Neuronal stem cell (in vitro differentiated cells): ENCODE measurements at regions not wholly inside any gene's neighbourhood (a gene's known extent, or its start where the extent isn't known, plus 50 kb on each side); places are given as distances from the start of the nearest gene placed in this dataset.

Experiments used
- DNase-seq: peaks from one replicate; pipeline ENCODE4 v3.0.0-alpha.2; 2013; ENCODE audit warnings: low spot score
- H2AFZ ChIP-seq: one replicate; pipeline ENCODE4 v1.6.1; 2013; ENCODE audit warnings: mild to moderate bottlenecking, low read length, inconsistent platforms
- H2AK5ac ChIP-seq: 2 replicates; pipeline ENCODE4 v1.6.1; 2013; ENCODE audit warnings: low read depth, mild to moderate bottlenecking, inconsistent platforms, low read length, moderate library complexity, mixed read lengths
- H2BK120ac ChIP-seq: 2 replicates; pipeline ENCODE4 v1.6.1; 2013; ENCODE audit warnings: low read depth, mild to moderate bottlenecking, inconsistent platforms, low read length, moderate library complexity, mixed read lengths
- H2BK12ac ChIP-seq: one replicate; pipeline ENCODE4 v1.6.1; 2013; ENCODE audit warnings: low read length, inconsistent platforms
- H2BK15ac ChIP-seq: 2 replicates; pipeline ENCODE4 v1.6.1; 2013; ENCODE audit warnings: mild to moderate bottlenecking, low read length, inconsistent platforms, mixed read lengths
- H2BK5ac ChIP-seq: one replicate; pipeline ENCODE4 v1.6.1; 2013; ENCODE audit warnings: inconsistent platforms, mild to moderate bottlenecking, low read length, moderate library complexity
- H3K14ac ChIP-seq: one replicate; pipeline ENCODE4 v1.6.1; 2013; ENCODE audit warnings: low read length, inconsistent platforms
- H3K18ac ChIP-seq: 2 replicates; pipeline ENCODE4 v1.6.1; 2013; ENCODE audit warnings: low read length, inconsistent platforms
- H3K23ac ChIP-seq: 2 replicates; pipeline ENCODE4 v1.6.1; 2013; ENCODE audit warnings: low read depth, mild to moderate bottlenecking, mixed read lengths, low read length, inconsistent platforms; ENCODE audit not compliant: poor library complexity
- H3K27ac ChIP-seq: replicated peaks from 3 replicates; pipeline ENCODE4 v1.5.1; 2013; ENCODE audit warnings: low read length, inconsistent platforms
- H3K27me3 ChIP-seq, 3 experiments: 2 replicates each; pipeline ENCODE4 v1.6.1; 2013; ENCODE audit warnings: low read length in 3 of 3, mild to moderate bottlenecking in 2 of 3, inconsistent platforms in 1 of 3, low read depth in 1 of 3, mixed read lengths in 1 of 3, moderate library complexity in 1 of 3; ENCODE audit not compliant: control insufficient read depth in 3 of 3, insufficient read depth in 3 of 3
- H3K36me3 ChIP-seq, 2 donors: replicated peaks in 1 of 2; 2 replicates each; pipeline ENCODE4 v1.6.1; 2013; ENCODE audit warnings: low read length in 2 of 2; ENCODE audit not compliant: control insufficient read depth in 2 of 2, insufficient read depth in 2 of 2
- H3K4ac ChIP-seq: 2 replicates; pipeline ENCODE4 v1.6.1; 2013; ENCODE audit warnings: inconsistent platforms, mild to moderate bottlenecking, low read length, moderate library complexity
- H3K4me1 ChIP-seq, 2 donors: 1 replicate in 1 of 2; 2 replicates in 1 of 2; pipeline ENCODE4 v1.6.1; 2013; ENCODE audit warnings: low read length in 2 of 2, low read depth in 1 of 2; ENCODE audit not compliant: control insufficient read depth in 2 of 2, insufficient read depth in 1 of 2
- H3K4me2 ChIP-seq: one replicate; pipeline ENCODE4 v1.6.1; 2013; ENCODE audit warnings: mild to moderate bottlenecking, low read length, inconsistent platforms; ENCODE audit not compliant: insufficient read depth, poor library complexity, severe bottlenecking
- H3K4me3 ChIP-seq, 2 donors: 2 replicates each; pipeline ENCODE4 v1.5.1; 2013; ENCODE audit warnings: low read length in 2 of 2, mild to moderate bottlenecking in 2 of 2, inconsistent platforms in 1 of 2, moderate library complexity in 1 of 2
- H3K79me1 ChIP-seq: one replicate; pipeline ENCODE4 v1.6.1; 2013; ENCODE audit warnings: low read depth, mild to moderate bottlenecking, inconsistent platforms, low read length, moderate library complexity
- H3K9ac ChIP-seq: one replicate; pipeline ENCODE4 v1.6.1; 2013; ENCODE audit warnings: mild to moderate bottlenecking, low read depth, low read length, inconsistent platforms; ENCODE audit not compliant: poor library complexity
- H3K9me3 ChIP-seq, 2 donors: replicated peaks in 1 of 2; 2 replicates each; pipeline versions ENCODE3 to v1.6.1; 2013; ENCODE audit warnings: low read length in 2 of 2, mild to moderate bottlenecking in 2 of 2, inconsistent platforms in 1 of 2, low read depth in 1 of 2, mixed read lengths in 1 of 2, moderate library complexity in 1 of 2; ENCODE audit not compliant: control insufficient read depth in 2 of 2, insufficient read depth in 1 of 2
- H4K8ac ChIP-seq: one replicate; pipeline ENCODE4 v1.6.1; 2013; ENCODE audit warnings: low read depth, mild to moderate bottlenecking, inconsistent platforms, low read length, moderate library complexity
- H4K91ac ChIP-seq: one replicate; pipeline ENCODE4 v1.6.1; 2013; ENCODE audit warnings: low read length, low read depth, mild to moderate bottlenecking, inconsistent platforms; ENCODE audit not compliant: poor library complexity
- WGBS, 2 donors: extraction: QIAGEN DNeasy Blood & Tissue Kit; methylation state at CpG; one replicate each; pipeline ENCODE4 v1.1.7; 2013; ENCODE audit warnings: missing lambda C conversion rate in 2 of 2, mixed read lengths in 1 of 2; ENCODE audit not compliant: insufficient read length in 2 of 2, insufficient replicate concordance in 1 of 2; ENCODE audit errors: extremely low coverage in 2 of 2; 5-methylcytosine and 5-hydroxymethylcytosine counted together

- Histone ChIP-seq H3K4me1 (no peaks in the 10 kb centered on the region), H3K36me3 (no peaks in the 10 kb centered on the region), H3K14ac (no peak overlapping the region), H3K23ac (no peak overlapping the region), H2BK5ac (no peak overlapping the region), H2BK12ac (no peak overlapping the region), H3K9me3 (no peaks in the 10 kb centered on the region), H3K4me2 (no peak overlapping the region), H3K18ac (no peak overlapping the region), H2BK15ac (no peak overlapping the region), H2AK5ac (no peak overlapping the region), H3K79me1 (no peaks in the 10 kb centered on the region), H3K4me3 (no peak overlapping the region), H3K27me3 (no peaks in the 10 kb centered on the region), H3K4ac (no peak overlapping the region), H4K8ac (no peak overlapping the region), H3K9ac (no peak overlapping the region), H4K91ac (no peak overlapping the region), H3K27ac (no peak overlapping the region), H2BK120ac (no peak overlapping the region), H2AFZ (no peak overlapping the region)
- no CpG with 5 or more reads among the region's 2 CpGs for WGBS, 2 donors
- no peak for DNase-seq
Measured at GRCh38 chr9:11713077-11713476, 980.1 kb upstream of the TYRP1 start.

DNA sequence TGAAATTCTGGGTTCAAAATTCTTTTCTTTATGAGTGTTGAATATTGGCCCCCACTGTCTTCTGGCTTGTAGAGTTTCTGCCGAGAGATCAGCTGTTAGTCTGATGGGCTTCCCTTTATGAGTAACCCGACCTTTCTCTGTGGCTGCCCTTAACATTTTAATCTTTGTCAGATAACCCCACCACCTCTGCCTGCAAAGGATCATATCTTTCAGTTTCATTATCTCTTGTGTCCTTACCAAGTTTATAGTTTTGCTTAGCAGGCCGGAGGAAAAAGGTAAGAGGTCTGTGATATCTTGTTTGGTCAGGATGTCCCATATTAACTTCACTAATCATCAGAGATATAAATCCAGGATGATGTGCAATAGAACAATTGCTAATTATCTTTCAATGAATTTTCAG is 970.2 kb upstream of the TYRP1 start:
- Histone ChIP-seq H3K18ac (no peak overlapping the region), H3K23ac (no peak overlapping the region), H3K14ac (no peak overlapping the region), H3K4me3 (no peak overlapping the region), H2BK12ac (no peak overlapping the region), H3K9me3 (no peaks in the 10 kb centered on the region), H3K4ac (no peak overlapping the region), H2BK120ac (no peak overlapping the region), H2AFZ (no peak overlapping the region), H3K4me2 (no peak overlapping the region), H4K91ac (no peak overlapping the region), H3K27ac (no peak overlapping the region), H3K36me3 (no peaks in the 10 kb centered on the region), H2BK15ac (no peak overlapping the region), H3K9ac (no peak overlapping the region), H3K4me1 (no peaks in the 10 kb centered on the region), H3K27me3 (no peaks in the 10 kb centered on the region), H2BK5ac (no peak overlapping the region), H4K8ac (no peak overlapping the region), H3K79me1 (no peaks in the 10 kb centered on the region), H2AK5ac (no peak overlapping the region)
- no CpG with 5 or more reads among the region's 3 CpGs for WGBS, 2 donors
- DNase-seq, result no peak

- H2BK5ac ChIP-seq, result no peak overlapping the region
- no peaks in the 10 kb centered on the region for H3K4me1 ChIP-seq
- H2BK12ac ChIP-seq, result no peak overlapping the region
- no peak overlapping the region for H4K91ac ChIP-seq
- no peaks in the 10 kb centered on the region for H3K79me1 ChIP-seq
- H3K27me3 ChIP-seq, result no peaks in the 10 kb centered on the region
- H3K9ac ChIP-seq, result no peak overlapping the region
- DNase-seq, result no peak
- no peak overlapping the region for H3K4me3 ChIP-seq
- WGBS, 2 donors, result no CpG with 5 or more reads among the region's 1 CpG
- H2BK15ac ChIP-seq, result no peak overlapping the region
- H3K27ac ChIP-seq, result no peak overlapping the region
- H2AFZ ChIP-seq, result no peak overlapping the region
- no peak overlapping the region for H3K18ac ChIP-seq
- H3K36me3 ChIP-seq, result no peaks in the 10 kb centered on the region
- H3K9me3 ChIP-seq, result no peaks in the 10 kb centered on the region
- no peak overlapping the region for H3K14ac ChIP-seq
- no peak overlapping the region for H2AK5ac ChIP-seq
- H3K23ac ChIP-seq, result no peak overlapping the region
- H2BK120ac ChIP-seq, result no peak overlapping the region
- H3K4ac ChIP-seq, result no peak overlapping the region
- H4K8ac ChIP-seq, result no peak overlapping the region
- H3K4me2 ChIP-seq, result no peak overlapping the region
Measured at GRCh38 chr9:11726659-11727058, 966.5 kb upstream of the TYRP1 start.

GRCh38 chr9:11735391-11735790 is 957.8 kb upstream of the TYRP1 start:
- Histone ChIP-seq H3K36me3 (no peaks in the 10 kb centered on the region), H3K27me3 (no peaks in the 10 kb centered on the region), H3K14ac (no peak overlapping the region), H3K4me3 (no peak overlapping the region), H3K79me1 (no peaks in the 10 kb centered on the region), H3K18ac (no peak overlapping the region), H3K27ac (no peak overlapping the region), H2BK15ac (no peak overlapping the region), H4K8ac (no peak overlapping the region), H4K91ac (no peak overlapping the region), H3K4ac (no peak overlapping the region), H3K9me3 (no peaks in the 10 kb centered on the region), H3K9ac (no peak overlapping the region), H3K23ac (no peak overlapping the region), H2BK120ac (no peak overlapping the region), H2BK12ac (no peak overlapping the region), H2BK5ac (no peak overlapping the region), H3K4me2 (no peak overlapping the region), H2AFZ (no peak overlapping the region), H2AK5ac (no peak overlapping the region), H3K4me1 (no peaks in the 10 kb centered on the region)
- no peak for DNase-seq
- no CpG with 5 or more reads among the region's 1 CpG for WGBS, 2 donors
